ENCODE measurements at regions not wholly inside any gene's neighbourhood (a gene's known extent, or its start where the extent isn't known, plus 50 kb on each side); places are given as distances from the start of the nearest gene placed in this dataset.

- intact Hi-C loops (cut with DNase I, micrococcal nuclease): no loop called here
- ATAC-seq: no peak
- Histone ChIP-seq H3K4me1 (ENCODE audit: low read depth) (peaks cover 4% of the 10 kb centered on the region), H3K36me3 (ENCODE audit: low read depth) (no peaks in the 10 kb centered on the region), H3K4me3 (no peak overlapping the region), H3K9me3 (no peaks in the 10 kb centered on the region)
- no peak for DNase-seq
- TF ChIP-seq CTCF (IDR thresholded peaks at IDR 0.05): no peak
Measured at GRCh38 chr2:147378403-147378802, 466.4 kb upstream of the ACVR2A start.

GRCh38 chr2:147375073-147375472 is 469.8 kb upstream of the ACVR2A start:
- intact Hi-C loops (cut with DNase I, micrococcal nuclease): no loop called here
- Histone ChIP-seq H3K4me1 (ENCODE audit: low read depth) (peaks cover 5% of the 10 kb centered on the region), H3K36me3 (ENCODE audit: low read depth) (no peaks in the 10 kb centered on the region), H3K4me3 (no peak overlapping the region), H3K9me3 (no peaks in the 10 kb centered on the region)
- no peak for TF ChIP-seq CTCF (IDR thresholded peaks at IDR 0.05)
- ATAC-seq: no peak
- no peak for DNase-seq

GRCh38 chr2:147374423-147374811 is 470.4 kb upstream of the ACVR2A start:
- intact Hi-C loops (cut with DNase I, micrococcal nuclease): no loop called here
- peak; percentile 14 for ATAC-seq
- H3K4me1 ChIP-seq (ENCODE audit: low read depth): peaks cover 5% of the 10 kb centered on the region
- DNase-seq: no peak
- no peak for TF ChIP-seq CTCF (IDR thresholded peaks at IDR 0.05)
- H3K4me3 ChIP-seq: no peak overlapping the region
- H3K36me3 ChIP-seq (ENCODE audit: low read depth): no peaks in the 10 kb centered on the region
- H3K9me3 ChIP-seq: no peaks in the 10 kb centered on the region

- no peak for TF ChIP-seq CTCF (IDR thresholded peaks at IDR 0.05)
- ATAC-seq: peak; percentile 68
- Histone ChIP-seq H3K4me3 (no peak overlapping the region), H3K36me3 (ENCODE audit: low read depth) (no peaks in the 10 kb centered on the region), H3K4me1 (ENCODE audit: low read depth) (peaks cover 5% of the 10 kb centered on the region), H3K9me3 (no peaks in the 10 kb centered on the region)
- no peak for DNase-seq
- intact Hi-C loops (cut with DNase I, micrococcal nuclease): no loop called here
Measured at GRCh38 chr2:147373800-147374422, 470.9 kb upstream of the ACVR2A start.

- TF ChIP-seq CTCF (IDR thresholded peaks at IDR 0.05): no peak
Measured at GRCh38 chr2:147368306-147368705, 476.5 kb upstream of the ACVR2A start.

GRCh38 chr2:147366279-147366678 is 478.6 kb upstream of the ACVR2A start:
- ATAC-seq: no peak
- intact Hi-C loops (cut with DNase I, micrococcal nuclease): no loop called here
- Histone ChIP-seq H3K36me3 (ENCODE audit: low read depth) (no peaks in the 10 kb centered on the region), H3K4me1 (ENCODE audit: low read depth) (no peaks in the 10 kb centered on the region), H3K9me3 (no peaks in the 10 kb centered on the region), H3K4me3 (no peak overlapping the region)
- TF ChIP-seq CTCF (IDR thresholded peaks at IDR 0.05): no peak
- DNase-seq: no peak

More at GRCh38 chr2:147368306-147368705, 476.5 kb upstream of the ACVR2A start:
- ATAC-seq (no peak), DNase-seq (no peak)
- H3K4me1 ChIP-seq (ENCODE audit: low read depth): no peaks in the 10 kb centered on the region
- no peaks in the 10 kb centered on the region for H3K36me3 ChIP-seq (ENCODE audit: low read depth)
- no peaks in the 10 kb centered on the region for H3K9me3 ChIP-seq
- no peak overlapping the region for H3K4me3 ChIP-seq
- intact Hi-C loops (cut with DNase I, micrococcal nuclease): no loop called here

All from mucosa of descending colon (tissue), 3 donors.